ENCODE measurements at regions not wholly inside any gene's neighbourhood (a gene's known extent, or its start where the extent isn't known, plus 50 kb on each side); places are given as distances from the start of the nearest gene placed in this dataset.

GRCh38 chr5:175795959-175796358 is 75.4 kb upstream of the CPLX2 start:
- no peak for TF ChIP-seq CTCF (conservative IDR thresholded peaks at IDR 0.05 in 1 of 2, IDR thresholded peaks at IDR 0.05 in 1 of 2; ENCODE audit: low read depth in 1 of 2, low read length in 2 of 2)
- no peak for TF ChIP-seq EZH2 (IDR thresholded peaks at IDR 0.05; ENCODE audit: low read length, missing control alignments)

All from fibroblast of lung (primary cell).